Tibial nerve (tissue), 4 donors: ENCODE measurements at regions not wholly inside any gene's neighbourhood (a gene's known extent, or its start where the extent isn't known, plus 50 kb on each side); places are given as distances from the start of the nearest gene placed in this dataset.

Experiments used
- EP300 ChIP-seq, 2 donors: sonication (generic); formaldehyde crosslinking; IDR thresholded peaks; one replicate each; pipeline ENCODE4 v1.6.1; 2017; ENCODE audit warnings: antibody characterized with exemption in 2 of 2, mild to moderate bottlenecking in 1 of 2
- POLR2A ChIP-seq, 2 donors: fragments of 450-650 bp; IDR thresholded peaks; one replicate each; pipeline ENCODE4 v1.6.1; 2017; ENCODE audit warnings: antibody characterized with exemption in 2 of 2, mild to moderate bottlenecking in 2 of 2, moderate library complexity in 2 of 2
- TF ChIP-seq, protein P1 (sequence below), 5 experiments: fragments of 200-600 bp in 3 of 5; fragments of 450-650 bp in 2 of 5; sonication (generic) in 3 of 5; IDR thresholded peaks; one replicate each; pipeline ENCODE4 v1.5.1; 2016 to 2019; ENCODE audit warnings: antibody characterized with exemption in 5 of 5, mild to moderate bottlenecking in 3 of 5, moderate library complexity in 2 of 5

DNA sequence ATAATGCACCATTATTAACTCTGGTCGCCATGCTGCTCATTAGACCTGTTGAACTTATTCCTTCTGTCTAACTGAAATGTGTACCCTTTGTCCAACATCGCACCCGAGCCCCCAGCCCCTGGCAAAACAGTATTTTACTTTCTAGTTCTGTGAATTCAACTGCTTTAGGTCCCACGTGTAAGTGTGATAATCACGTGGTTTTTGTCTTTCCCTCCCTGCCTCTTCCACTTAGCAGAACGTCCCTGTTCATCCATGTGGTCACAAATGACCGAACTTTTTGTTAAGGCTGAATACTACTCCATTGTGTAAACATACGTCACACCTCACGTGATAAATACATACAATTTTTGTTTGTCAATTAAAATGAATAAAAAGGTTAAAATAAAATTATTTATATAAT lies 826.9 kb downstream of the DCDC2C start:
- TF ChIP-seq, protein P1, sequence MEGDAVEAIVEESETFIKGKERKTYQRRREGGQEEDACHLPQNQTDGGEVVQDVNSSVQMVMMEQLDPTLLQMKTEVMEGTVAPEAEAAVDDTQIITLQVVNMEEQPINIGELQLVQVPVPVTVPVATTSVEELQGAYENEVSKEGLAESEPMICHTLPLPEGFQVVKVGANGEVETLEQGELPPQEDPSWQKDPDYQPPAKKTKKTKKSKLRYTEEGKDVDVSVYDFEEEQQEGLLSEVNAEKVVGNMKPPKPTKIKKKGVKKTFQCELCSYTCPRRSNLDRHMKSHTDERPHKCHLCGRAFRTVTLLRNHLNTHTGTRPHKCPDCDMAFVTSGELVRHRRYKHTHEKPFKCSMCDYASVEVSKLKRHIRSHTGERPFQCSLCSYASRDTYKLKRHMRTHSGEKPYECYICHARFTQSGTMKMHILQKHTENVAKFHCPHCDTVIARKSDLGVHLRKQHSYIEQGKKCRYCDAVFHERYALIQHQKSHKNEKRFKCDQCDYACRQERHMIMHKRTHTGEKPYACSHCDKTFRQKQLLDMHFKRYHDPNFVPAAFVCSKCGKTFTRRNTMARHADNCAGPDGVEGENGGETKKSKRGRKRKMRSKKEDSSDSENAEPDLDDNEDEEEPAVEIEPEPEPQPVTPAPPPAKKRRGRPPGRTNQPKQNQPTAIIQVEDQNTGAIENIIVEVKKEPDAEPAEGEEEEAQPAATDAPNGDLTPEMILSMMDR (IDR thresholded peaks at IDR 0.05), result no peak
- TF ChIP-seq POLR2A (IDR thresholded peaks at IDR 0.05) (no peak), EP300 (IDR thresholded peaks at IDR 0.05) (no peak)
